ENCODE measurements at regions not wholly inside any gene's neighbourhood (a gene's known extent, or its start where the extent isn't known, plus 50 kb on each side); places are given as distances from the start of the nearest gene placed in this dataset.

DNA sequence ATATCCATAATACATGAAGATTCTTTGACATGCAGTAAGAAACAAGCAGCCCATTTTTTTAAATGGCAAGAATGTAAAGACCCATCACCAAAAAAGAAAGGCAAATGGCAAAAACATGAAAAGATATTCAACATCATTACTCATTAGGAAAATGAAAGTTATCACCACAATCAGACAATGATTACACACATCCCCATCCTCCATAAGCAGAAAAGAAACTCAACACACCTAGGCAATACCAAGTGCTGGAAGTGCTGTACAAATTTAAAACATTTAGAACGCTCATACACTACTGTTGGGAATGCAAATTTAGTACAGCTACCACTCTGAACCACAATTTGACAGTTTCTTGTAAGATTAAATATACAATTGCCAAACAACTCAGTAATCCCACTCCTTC lies 466.7 kb downstream of the ACTL7B start:
- H3K27me3 ChIP-seq (ENCODE audit: control insufficient read depth, insufficient read depth, low read length), result no peaks in the 10 kb centered on the region
- H3K27ac ChIP-seq (ENCODE audit: low read depth, low read length), result no peak overlapping the region
- no peak overlapping the region for H3K9ac ChIP-seq (ENCODE audit: low read depth, low read length)
- H3K4me1 ChIP-seq (ENCODE audit: control insufficient read depth, insufficient read depth, low read length), result no peaks in the 10 kb centered on the region
- H3K9me3 ChIP-seq (ENCODE audit: control insufficient read depth, insufficient read depth, low read length), result no peaks in the 10 kb centered on the region
- no peak overlapping the region for H3K4me3 ChIP-seq (ENCODE audit: low read depth, low read length)
- H3K36me3 ChIP-seq (ENCODE audit: control insufficient read depth, insufficient read depth, low read length), result no peaks in the 10 kb centered on the region

DNA sequence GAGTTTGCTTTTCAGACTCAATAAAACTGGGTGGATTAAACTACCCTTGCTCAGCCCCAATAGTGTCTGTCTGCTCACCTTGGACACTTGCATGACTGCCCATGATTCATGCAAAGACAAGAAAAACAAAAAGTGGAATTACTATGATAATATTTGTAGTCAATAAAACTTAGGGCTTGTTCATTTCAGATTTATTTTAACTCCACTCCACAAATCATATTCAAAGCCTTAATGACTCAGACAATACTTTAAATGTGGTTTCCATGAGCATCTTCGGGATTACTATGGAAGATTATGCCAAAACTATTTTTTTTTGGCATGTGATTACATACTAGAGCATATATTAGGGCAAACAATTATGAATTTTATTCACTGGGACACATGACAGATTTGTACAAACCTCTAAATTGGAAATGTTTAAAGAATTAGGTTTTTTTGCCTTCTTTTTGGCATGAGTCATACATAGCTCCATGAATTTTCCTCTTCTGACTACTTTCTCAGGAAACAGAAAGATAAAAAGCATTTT lies 468.9 kb downstream of the ACTL7B start:
- Histone ChIP-seq H3K36me3 (ENCODE audit: control insufficient read depth, insufficient read depth, low read length) (no peaks in the 10 kb centered on the region), H3K9ac (ENCODE audit: low read depth, low read length) (no peak overlapping the region), H3K27ac (ENCODE audit: low read depth, low read length) (no peak overlapping the region), H3K4me3 (ENCODE audit: low read depth, low read length) (no peak overlapping the region), H3K9me3 (ENCODE audit: control insufficient read depth, insufficient read depth, low read length) (no peaks in the 10 kb centered on the region), H3K4me1 (ENCODE audit: control insufficient read depth, insufficient read depth, low read length) (no peaks in the 10 kb centered on the region), H3K27me3 (ENCODE audit: control insufficient read depth, insufficient read depth, low read length) (no peaks in the 10 kb centered on the region)

DNA sequence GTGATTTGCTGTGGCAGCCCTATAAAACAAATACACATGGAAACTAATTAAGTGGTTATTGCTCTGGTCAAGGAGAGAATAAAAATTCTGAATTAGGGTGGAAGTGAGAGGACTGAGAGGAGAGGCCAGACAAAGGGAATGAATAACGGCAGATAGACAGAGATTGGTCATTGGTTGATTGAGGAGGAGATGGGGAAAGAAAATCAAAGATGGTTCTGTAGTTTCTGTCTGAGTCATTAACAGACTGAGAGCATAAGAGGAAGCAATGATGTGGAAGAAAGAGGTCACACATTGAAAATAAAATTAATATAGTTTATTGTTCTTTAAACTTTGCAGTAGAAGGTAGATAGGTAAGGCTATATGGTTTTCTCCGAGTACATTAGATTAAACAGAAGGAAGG lies 469.8 kb downstream of the ACTL7B start:
- Histone ChIP-seq H3K9me3 (ENCODE audit: control insufficient read depth, insufficient read depth, low read length) (no peaks in the 10 kb centered on the region), H3K27ac (ENCODE audit: low read depth, low read length) (no peak overlapping the region)

DNA sequence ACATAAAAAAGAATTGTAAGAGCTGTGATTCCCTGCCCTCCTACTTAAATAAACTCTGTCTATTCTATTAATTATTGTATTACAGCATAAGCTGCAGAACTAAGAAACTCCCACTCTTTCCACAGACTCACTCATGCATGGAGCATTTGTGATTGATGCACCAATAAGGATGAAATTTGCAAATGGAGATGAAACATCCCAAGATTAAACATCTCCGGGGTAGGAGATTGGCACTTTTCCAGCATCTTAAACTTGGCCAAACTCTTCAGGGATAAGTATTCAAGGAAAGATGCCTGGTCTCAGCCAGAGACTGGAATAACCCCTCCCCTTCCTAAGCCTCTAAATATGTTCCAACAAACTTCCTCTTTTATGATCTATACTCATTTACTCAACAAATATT lies 472.0 kb downstream of the ACTL7B start:
- no peaks in the 10 kb centered on the region for H3K36me3 ChIP-seq (ENCODE audit: control insufficient read depth, insufficient read depth, low read length)
- H3K4me3 ChIP-seq (ENCODE audit: low read depth, low read length), result no peak overlapping the region

More for the DNA sequence above, 469.8 kb downstream of the ACTL7B start:
- Histone ChIP-seq H3K4me3 (ENCODE audit: low read depth, low read length) (no peak overlapping the region), H3K36me3 (ENCODE audit: control insufficient read depth, insufficient read depth, low read length) (no peaks in the 10 kb centered on the region), H3K4me1 (ENCODE audit: control insufficient read depth, insufficient read depth, low read length) (no peaks in the 10 kb centered on the region), H3K9ac (ENCODE audit: low read depth, low read length) (no peak overlapping the region), H3K27me3 (ENCODE audit: control insufficient read depth, insufficient read depth, low read length) (no peaks in the 10 kb centered on the region)

DNA sequence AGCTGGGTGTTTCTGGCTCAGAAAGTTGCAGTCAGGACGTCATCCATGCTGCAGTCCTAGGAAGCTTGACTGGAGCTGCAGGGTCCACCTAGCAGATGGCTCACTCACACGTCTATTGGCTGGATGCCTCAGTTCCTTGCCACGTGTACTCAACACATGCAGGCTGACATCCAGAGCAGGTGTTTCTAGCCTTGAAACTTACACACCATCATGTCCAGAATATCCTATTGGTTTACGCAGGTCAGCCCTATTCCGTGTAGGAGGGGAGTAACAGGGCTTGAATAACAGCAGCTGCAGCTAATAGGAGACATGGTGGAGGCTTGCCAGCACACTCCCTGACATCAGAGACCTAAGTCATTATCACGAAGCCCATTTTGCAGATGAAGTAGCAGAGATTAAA lies 473.5 kb downstream of the ACTL7B start:
- Histone ChIP-seq H3K4me3 (ENCODE audit: low read depth, low read length) (no peak overlapping the region), H3K4me1 (ENCODE audit: control insufficient read depth, insufficient read depth, low read length) (no peaks in the 10 kb centered on the region), H3K36me3 (ENCODE audit: control insufficient read depth, insufficient read depth, low read length) (no peaks in the 10 kb centered on the region), H3K27ac (ENCODE audit: low read depth, low read length) (no peak overlapping the region), H3K9ac (ENCODE audit: low read depth, low read length) (no peak overlapping the region), H3K27me3 (ENCODE audit: control insufficient read depth, insufficient read depth, low read length) (no peaks in the 10 kb centered on the region), H3K9me3 (ENCODE audit: control insufficient read depth, insufficient read depth, low read length) (no peaks in the 10 kb centered on the region)

More for the DNA sequence above, 472.0 kb downstream of the ACTL7B start:
- Histone ChIP-seq H3K27ac (ENCODE audit: low read depth, low read length) (no peak overlapping the region), H3K9me3 (ENCODE audit: control insufficient read depth, insufficient read depth, low read length) (no peaks in the 10 kb centered on the region), H3K27me3 (ENCODE audit: control insufficient read depth, insufficient read depth, low read length) (no peaks in the 10 kb centered on the region), H3K4me1 (ENCODE audit: control insufficient read depth, insufficient read depth, low read length) (no peaks in the 10 kb centered on the region), H3K9ac (ENCODE audit: low read depth, low read length) (no peak overlapping the region)

DNA sequence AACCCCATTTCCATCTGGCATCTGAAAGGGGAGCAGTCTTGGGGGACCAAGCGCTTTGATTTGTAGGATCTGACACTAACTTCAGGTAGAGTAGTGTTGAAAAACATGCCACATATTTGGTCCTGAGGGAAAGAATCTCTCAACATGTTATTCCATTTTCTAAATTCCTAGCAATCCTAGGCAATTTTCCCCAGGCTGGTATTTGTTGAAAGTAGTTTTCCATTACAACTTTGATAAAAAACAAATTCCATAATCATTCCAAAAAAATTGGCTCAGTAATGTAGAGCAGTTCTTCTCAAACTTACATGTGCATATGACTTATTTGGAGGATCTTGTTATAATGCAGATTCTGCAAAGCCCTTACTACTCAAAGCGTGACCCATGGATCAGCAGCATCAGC lies 477.9 kb downstream of the ACTL7B start:
- Histone ChIP-seq H3K36me3 (ENCODE audit: control insufficient read depth, insufficient read depth, low read length) (no peaks in the 10 kb centered on the region), H3K9me3 (ENCODE audit: control insufficient read depth, insufficient read depth, low read length) (no peaks in the 10 kb centered on the region), H3K27me3 (ENCODE audit: control insufficient read depth, insufficient read depth, low read length) (no peaks in the 10 kb centered on the region), H3K4me1 (ENCODE audit: control insufficient read depth, insufficient read depth, low read length) (no peaks in the 10 kb centered on the region), H3K27ac (ENCODE audit: low read depth, low read length) (no peak overlapping the region), H3K9ac (ENCODE audit: low read depth, low read length) (no peak overlapping the region), H3K4me3 (ENCODE audit: low read depth, low read length) (no peak overlapping the region)

DNA sequence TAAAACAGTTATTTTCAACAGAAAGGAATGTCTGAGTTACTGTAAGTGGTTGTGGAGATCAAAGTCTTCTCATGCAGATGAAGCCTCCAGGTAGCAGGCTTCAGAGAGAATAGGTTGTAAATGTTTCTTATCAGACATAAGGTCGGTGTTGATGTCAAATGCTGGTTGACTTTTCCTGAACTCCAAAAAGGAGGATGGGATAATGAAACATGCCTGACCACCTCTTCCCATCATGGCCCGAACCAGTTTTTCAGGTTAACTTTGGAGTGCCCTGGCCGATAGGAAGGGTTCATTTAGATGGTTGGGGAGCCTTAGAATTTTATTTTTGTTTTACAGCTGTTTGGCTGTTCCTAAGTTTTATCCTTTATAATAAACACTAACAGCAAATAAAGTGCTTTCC lies 478.4 kb downstream of the ACTL7B start:
- no peaks in the 10 kb centered on the region for H3K36me3 ChIP-seq (ENCODE audit: control insufficient read depth, insufficient read depth, low read length)
- H3K9me3 ChIP-seq (ENCODE audit: control insufficient read depth, insufficient read depth, low read length), result no peaks in the 10 kb centered on the region
- no peaks in the 10 kb centered on the region for H3K4me1 ChIP-seq (ENCODE audit: control insufficient read depth, insufficient read depth, low read length)
- no peak overlapping the region for H3K4me3 ChIP-seq (ENCODE audit: low read depth, low read length)
- no peak overlapping the region for H3K9ac ChIP-seq (ENCODE audit: low read depth, low read length)
- no peak overlapping the region for H3K27ac ChIP-seq (ENCODE audit: low read depth, low read length)
- H3K27me3 ChIP-seq (ENCODE audit: control insufficient read depth, insufficient read depth, low read length), result no peaks in the 10 kb centered on the region

DNA sequence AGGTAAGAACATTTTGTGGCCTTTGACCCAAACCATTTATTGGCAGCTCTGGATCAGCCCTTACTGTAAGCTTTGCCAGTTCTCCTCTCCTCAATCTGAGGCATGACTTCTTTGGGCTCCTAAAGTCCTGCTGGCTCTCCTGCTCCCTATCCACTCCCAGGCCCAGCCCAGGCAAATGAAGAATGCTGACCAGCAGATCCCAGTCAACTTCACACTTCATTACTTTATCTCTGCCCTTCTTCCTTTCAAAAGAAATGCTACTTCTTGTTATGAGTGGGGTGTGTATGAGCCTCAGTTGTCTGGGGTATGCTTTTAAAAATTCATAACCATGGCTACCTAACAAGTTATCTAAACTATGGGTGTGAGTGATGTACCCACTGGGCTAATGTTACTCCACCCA lies 479.6 kb downstream of the ACTL7B start:
- H3K9me3 ChIP-seq (ENCODE audit: control insufficient read depth, insufficient read depth, low read length), result no peaks in the 10 kb centered on the region

DNA sequence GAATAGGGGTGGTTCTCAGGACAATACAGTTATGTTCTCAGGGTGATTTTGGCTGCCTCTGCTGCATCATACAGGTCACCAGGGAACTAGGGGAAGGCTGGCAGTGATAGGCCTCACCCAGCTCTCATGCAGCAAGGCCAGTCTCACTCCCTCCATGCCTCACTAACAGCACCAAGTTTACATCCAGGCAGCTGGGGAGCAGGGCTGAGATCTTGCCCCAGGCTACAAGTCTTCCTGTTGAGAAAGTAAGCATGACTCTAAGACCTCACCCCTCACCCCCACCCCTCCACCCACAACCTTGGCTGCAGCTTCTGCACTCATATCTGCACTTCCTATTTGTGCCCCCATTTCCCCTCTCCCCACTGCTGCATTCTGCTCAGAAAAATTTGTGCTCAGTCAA lies 481.2 kb downstream of the ACTL7B start:
- no peaks in the 10 kb centered on the region for H3K27me3 ChIP-seq (ENCODE audit: control insufficient read depth, insufficient read depth, low read length)
- H3K4me3 ChIP-seq (ENCODE audit: low read depth, low read length), result no peak overlapping the region
- no peak overlapping the region for H3K9ac ChIP-seq (ENCODE audit: low read depth, low read length)
- H3K36me3 ChIP-seq (ENCODE audit: control insufficient read depth, insufficient read depth, low read length), result no peaks in the 10 kb centered on the region
- no peaks in the 10 kb centered on the region for H3K4me1 ChIP-seq (ENCODE audit: control insufficient read depth, insufficient read depth, low read length)
- H3K9me3 ChIP-seq (ENCODE audit: control insufficient read depth, insufficient read depth, low read length), result no peaks in the 10 kb centered on the region
- no peak overlapping the region for H3K27ac ChIP-seq (ENCODE audit: low read depth, low read length)

More for the DNA sequence above, 479.6 kb downstream of the ACTL7B start:
- H3K27me3 ChIP-seq (ENCODE audit: control insufficient read depth, insufficient read depth, low read length), result no peaks in the 10 kb centered on the region
- no peaks in the 10 kb centered on the region for H3K36me3 ChIP-seq (ENCODE audit: control insufficient read depth, insufficient read depth, low read length)
- no peak overlapping the region for H3K9ac ChIP-seq (ENCODE audit: low read depth, low read length)
- no peak overlapping the region for H3K4me3 ChIP-seq (ENCODE audit: low read depth, low read length)
- H3K27ac ChIP-seq (ENCODE audit: low read depth, low read length), result no peak overlapping the region
- H3K4me1 ChIP-seq (ENCODE audit: control insufficient read depth, insufficient read depth, low read length), result no peaks in the 10 kb centered on the region

DNA sequence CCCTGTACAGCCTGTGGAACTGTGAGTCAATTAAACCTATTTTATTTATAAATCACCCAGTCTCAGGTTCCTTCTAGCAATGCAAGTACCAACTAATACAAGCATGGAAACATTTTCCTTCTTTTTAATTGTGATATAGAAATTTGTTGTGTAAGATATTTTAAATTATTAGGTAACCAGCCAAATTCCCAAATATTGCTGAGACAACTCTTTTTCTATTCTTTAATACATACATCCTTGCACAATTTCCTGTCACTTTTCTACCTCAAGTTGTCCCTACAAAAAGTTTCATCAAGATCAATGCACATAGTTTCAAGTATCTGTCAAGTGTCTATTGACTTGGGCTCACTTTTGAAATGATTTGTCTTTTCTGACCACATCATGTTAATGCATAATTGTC lies 488.6 kb downstream of the ACTL7B start:
- Histone ChIP-seq H3K9me3 (ENCODE audit: control insufficient read depth, insufficient read depth, low read length) (no peaks in the 10 kb centered on the region), H3K9ac (ENCODE audit: low read depth, low read length) (no peak overlapping the region), H3K4me3 (ENCODE audit: low read depth, low read length) (no peak overlapping the region), H3K36me3 (ENCODE audit: control insufficient read depth, insufficient read depth, low read length) (no peaks in the 10 kb centered on the region), H3K27me3 (ENCODE audit: control insufficient read depth, insufficient read depth, low read length) (no peaks in the 10 kb centered on the region), H3K27ac (ENCODE audit: low read depth, low read length) (no peak overlapping the region), H3K4me1 (ENCODE audit: control insufficient read depth, insufficient read depth, low read length) (no peaks in the 10 kb centered on the region)

DNA sequence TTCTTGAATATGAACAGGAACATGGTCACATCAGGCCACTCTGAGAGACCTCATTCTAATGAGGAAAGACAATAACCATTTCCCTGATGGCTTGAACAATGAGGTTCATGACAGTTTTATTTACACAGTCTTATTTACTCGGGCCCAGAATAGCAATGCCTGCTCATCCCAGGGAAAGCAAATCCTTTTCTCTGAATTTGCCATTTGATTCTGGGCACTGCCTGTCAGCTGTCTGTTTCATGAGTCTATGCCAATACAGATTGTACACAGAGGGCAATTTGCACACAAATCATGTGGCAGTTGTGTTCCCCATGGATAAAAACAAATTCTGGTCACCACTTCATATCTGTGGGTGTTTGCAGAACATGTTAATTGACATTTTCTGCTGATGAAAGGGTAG lies 492.5 kb downstream of the ACTL7B start:
- Histone ChIP-seq H3K27ac (ENCODE audit: low read depth, low read length) (no peak overlapping the region), H3K9ac (ENCODE audit: low read depth, low read length) (no peak overlapping the region), H3K27me3 (ENCODE audit: control insufficient read depth, insufficient read depth, low read length) (no peaks in the 10 kb centered on the region), H3K36me3 (ENCODE audit: control insufficient read depth, insufficient read depth, low read length) (no peaks in the 10 kb centered on the region), H3K4me1 (ENCODE audit: control insufficient read depth, insufficient read depth, low read length) (no peaks in the 10 kb centered on the region), H3K9me3 (ENCODE audit: control insufficient read depth, insufficient read depth, low read length) (no peaks in the 10 kb centered on the region), H3K4me3 (ENCODE audit: low read depth, low read length) (no peak overlapping the region)

DNA sequence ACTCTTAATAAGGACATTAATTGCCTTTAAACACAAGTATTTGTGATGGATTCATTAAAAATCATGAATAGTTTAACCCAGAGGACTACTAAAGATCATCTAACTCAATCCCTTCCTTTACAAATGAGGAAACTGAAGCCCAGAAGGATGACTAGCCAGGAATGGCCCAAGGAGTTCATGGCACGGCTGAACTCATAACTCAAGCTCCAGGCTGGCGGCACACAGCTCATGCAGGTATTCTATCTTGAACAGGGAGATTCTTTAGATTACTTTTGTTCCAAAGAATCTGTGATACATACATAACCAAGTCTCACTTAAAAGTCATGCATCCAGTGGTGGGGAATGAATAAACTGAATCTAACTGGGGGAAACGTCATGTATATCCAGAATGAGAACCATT lies 495.5 kb downstream of the ACTL7B start:
- Histone ChIP-seq H3K9me3 (ENCODE audit: control insufficient read depth, insufficient read depth, low read length) (no peaks in the 10 kb centered on the region), H3K4me1 (ENCODE audit: control insufficient read depth, insufficient read depth, low read length) (no peaks in the 10 kb centered on the region), H3K4me3 (ENCODE audit: low read depth, low read length) (no peak overlapping the region), H3K9ac (ENCODE audit: low read depth, low read length) (no peak overlapping the region), H3K36me3 (ENCODE audit: control insufficient read depth, insufficient read depth, low read length) (no peaks in the 10 kb centered on the region), H3K27me3 (ENCODE audit: control insufficient read depth, insufficient read depth, low read length) (no peaks in the 10 kb centered on the region), H3K27ac (ENCODE audit: low read depth, low read length) (no peak overlapping the region)

All from HUES48 (cell line).